Colon (tissue), 2 donors: ENCODE measurements at regions not wholly inside any gene's neighbourhood (a gene's known extent, or its start where the extent isn't known, plus 50 kb on each side); places are given as distances from the start of the nearest gene placed in this dataset.

Experiments
- FAIRE-seq: peaks from 2 replicates; lab custom pipeline; 2012; peaks lifted over from hg19 to GRCh38; lab: Jason Lieb, UNC
- donor health status: control.
- donor health status: control.

- no peak for FAIRE-seq
Measured at GRCh38 chr12:115215544-115215943, 531.6 kb upstream of the TBX3 start.

DNA sequence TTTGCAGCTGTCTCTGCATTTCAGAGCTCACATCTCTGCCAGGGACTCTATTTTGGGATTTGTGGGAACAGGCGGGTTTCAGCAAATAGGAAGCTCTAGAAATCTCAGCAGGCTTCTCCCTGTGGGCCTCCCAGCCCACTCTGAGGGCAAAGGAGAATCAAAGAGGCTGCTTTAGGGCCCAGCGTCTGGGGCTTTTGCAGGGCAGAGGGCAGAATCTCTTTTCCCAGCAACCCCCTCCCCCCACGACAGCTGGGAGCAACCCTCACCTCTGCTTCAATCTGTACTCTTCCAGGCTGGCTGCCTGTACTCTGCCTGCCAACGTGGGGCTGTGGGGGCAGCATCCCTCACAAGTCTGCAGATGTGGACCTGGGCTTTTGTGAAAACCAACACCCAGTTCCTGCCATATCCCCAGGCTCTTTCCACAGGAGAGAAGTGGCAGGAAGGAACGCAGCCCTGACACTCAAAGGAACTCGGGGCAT is 529.6 kb upstream of the TBX3 start:
- no peak for FAIRE-seq

- FAIRE-seq = no peak
Measured at GRCh38 chr12:115213118-115213517, 529.1 kb upstream of the TBX3 start.

- no peak for FAIRE-seq
Measured at GRCh38 chr12:115212356-115212755, 528.4 kb upstream of the TBX3 start.

GRCh38 chr12:115210533-115211252 is 526.7 kb upstream of the TBX3 start:
- FAIRE-seq = no peak

- no peak for FAIRE-seq
Measured at GRCh38 chr12:115209230-115209629, 525.3 kb upstream of the TBX3 start.

DNA sequence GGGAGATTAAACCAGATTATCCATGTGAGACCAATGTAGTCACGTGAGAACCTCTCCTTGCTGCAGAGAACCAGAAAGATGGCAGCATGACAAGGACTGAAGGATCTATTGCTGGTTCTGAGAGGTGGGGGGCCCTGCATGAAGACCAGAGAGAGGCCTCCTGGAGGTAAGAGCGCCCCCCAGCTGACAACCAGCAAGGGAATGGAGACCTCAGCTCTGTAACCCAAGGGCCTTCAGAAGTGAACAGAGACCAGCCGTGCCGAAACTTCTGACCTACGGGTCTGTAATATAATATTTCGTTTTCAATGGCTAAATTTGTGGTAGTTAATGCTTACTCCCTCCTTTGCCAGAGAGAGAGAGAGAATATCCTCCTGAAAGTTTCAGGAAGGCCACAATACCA is 524.1 kb upstream of the TBX3 start:
- FAIRE-seq = no peak

DNA sequence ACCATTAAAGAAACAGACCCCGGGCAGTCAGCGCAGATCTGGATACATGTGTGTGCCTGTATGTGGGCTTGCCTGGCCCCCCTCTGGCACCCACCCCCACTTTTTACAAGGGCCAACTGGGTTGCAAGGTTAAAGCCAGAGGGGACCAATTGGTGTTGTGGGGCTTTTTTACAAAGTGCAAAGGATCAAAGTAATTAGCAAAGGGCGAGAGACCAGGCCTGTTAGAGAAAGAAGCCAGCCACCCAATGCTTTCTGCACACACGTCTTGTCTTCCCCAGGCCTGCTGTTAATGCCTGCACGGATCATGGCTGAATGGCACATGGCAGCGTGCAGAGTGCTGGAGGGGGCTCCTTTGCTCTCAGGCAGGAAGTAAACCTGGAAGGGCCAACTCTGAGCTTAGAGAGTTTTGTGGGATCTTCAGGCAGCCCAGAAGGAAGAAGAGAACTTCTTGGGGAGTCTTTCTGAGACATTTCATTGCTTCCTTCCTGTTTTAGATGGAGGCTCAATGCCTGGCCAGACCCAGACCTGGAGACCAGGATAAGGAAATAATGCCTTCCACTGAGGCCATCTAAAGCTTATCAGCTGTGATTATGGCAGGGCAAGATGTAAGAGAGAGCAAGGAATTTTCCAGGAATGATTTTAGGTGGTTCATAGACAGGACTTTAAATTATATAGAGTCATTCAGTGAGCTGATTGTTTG is 523.4 kb upstream of the TBX3 start:
- FAIRE-seq = no peak

GRCh38 chr12:115206801-115207200 is 522.8 kb upstream of the TBX3 start:
- no peak for FAIRE-seq

- no peak for FAIRE-seq
Measured at GRCh38 chr12:115205755-115206308, 521.9 kb upstream of the TBX3 start.

DNA sequence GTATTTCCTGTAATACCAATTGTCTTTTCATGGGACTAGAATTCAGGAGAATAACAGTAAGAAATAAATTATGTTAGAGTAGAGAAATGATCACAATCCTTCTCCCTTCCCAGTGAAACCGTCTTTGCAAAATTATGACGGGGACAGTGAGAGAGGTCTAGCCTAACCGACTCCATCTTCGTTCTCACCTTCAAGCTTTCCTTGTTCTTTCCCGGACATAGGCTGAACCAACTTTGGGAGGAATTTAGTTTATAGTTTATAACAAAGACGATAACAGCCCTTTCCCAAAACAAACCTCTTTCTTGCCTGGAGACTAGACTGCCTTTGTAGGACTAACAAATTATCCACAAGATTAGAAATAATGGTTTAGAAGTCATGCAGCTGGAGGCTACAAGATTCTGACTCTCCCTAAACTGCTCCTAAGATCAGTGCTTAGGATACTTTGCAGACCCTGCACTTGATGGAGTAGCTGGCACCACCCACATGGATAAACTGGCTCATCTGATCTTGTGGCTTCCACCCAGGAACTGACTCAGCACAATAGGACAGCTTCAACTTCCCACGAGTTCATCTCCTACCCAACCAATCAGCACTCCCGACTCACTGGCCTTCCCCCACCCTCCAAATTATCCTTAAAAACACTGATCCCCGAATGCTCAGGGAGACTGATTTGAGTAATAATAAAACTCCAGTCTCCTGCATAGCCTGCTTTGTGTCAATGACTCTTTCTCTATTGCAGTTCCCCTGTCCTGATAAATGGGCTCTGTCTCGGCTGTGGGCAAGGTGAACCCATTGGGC is 521.2 kb upstream of the TBX3 start:
- FAIRE-seq = no peak

GRCh38 chr12:115203701-115204100 is 519.7 kb upstream of the TBX3 start:
- FAIRE-seq = no peak

DNA sequence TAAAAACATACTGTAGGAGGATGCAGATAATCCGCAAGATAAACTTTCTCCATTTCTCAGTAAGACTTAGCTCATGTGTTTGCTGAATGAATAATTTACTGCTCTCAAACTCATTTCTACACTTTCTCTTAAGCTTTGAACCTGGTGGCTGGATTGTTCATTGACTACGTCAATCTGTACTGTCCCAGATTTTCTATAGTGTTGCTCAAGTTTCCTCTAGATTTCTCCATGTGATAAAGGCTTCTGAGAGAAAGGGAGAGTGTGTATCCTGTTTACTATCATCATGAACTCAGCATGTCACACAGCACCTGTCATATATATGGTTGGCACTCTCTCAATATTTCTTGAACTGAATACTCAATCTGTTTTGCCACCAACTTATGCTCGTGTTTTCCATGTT is 518.0 kb upstream of the TBX3 start:
- FAIRE-seq = no peak

- FAIRE-seq = no peak
Measured at GRCh38 chr12:115199831-115200230, 515.9 kb upstream of the TBX3 start.

DNA sequence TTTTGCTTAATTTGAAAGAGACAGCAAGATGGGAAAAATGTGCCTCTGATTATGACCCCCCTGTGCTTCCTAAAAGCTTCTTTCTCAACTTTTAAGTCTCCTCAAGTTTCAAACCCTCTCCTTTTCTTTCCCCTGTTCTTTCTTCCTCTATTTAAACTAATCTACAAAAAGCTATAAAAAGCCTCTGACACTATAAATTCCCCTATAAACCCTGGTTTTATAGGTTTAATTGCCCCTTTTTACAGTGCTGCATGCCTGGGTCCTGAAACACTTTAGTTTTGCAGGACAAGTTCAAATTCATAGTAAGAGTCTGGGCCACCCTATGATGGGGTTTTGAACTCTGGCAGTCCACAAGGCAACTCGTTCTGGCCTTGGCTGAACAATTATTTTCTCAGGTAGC is 510.9 kb upstream of the TBX3 start:
- FAIRE-seq = no peak

GRCh38 chr12:115194448-115194847 is 510.5 kb upstream of the TBX3 start:
- FAIRE-seq = no peak

DNA sequence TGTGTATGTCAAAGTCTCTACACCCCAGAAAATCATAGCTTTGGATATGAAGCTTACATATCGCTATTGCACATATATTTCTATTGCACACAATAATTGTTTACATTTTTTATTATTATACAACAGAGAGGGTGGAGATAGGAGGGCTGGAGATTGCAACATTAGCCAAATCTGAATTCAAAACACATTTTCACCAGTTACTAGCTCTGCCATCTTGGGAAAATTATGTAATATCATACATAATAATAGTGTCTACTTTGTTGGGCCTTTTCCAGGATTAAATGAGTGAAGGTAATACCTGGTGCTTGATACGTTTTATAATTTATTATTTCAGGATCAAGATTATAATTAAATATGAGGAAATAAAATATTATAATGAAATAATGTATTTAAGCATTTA is 507.4 kb upstream of the TBX3 start:
- no peak for FAIRE-seq

- no peak for FAIRE-seq
Measured at GRCh38 chr12:115190010-115190770, 506.2 kb upstream of the TBX3 start.

GRCh38 chr12:115185506-115185905 is 501.5 kb upstream of the TBX3 start:
- FAIRE-seq = no peak

- FAIRE-seq = no peak
Measured at GRCh38 chr12:115183752-115184151, 499.8 kb upstream of the TBX3 start.

DNA sequence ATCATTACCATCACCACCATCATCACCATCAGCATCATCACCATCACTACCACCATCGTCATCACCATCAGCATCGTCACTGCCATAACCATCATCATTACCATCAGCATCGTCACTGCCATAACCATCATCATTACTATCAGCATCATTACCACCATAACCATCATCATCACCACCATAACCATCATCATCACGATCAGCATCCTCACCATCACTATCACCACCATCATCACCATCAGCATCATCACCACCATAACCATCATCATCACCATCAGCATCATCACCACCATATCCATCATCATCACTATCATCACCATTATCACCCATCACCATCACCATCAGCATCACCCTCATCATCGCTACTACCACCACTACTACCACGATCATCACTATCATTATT is 493.9 kb upstream of the TBX3 start:
- FAIRE-seq = no peak
